GM19238 (cell line): ENCODE measurements at regions not wholly inside any gene's neighbourhood (a gene's known extent, or its start where the extent isn't known, plus 50 kb on each side); places are given as distances from the start of the nearest gene placed in this dataset.

ENCODE experiments used
- DNase-seq: peaks from one replicate; pipeline ENCODE4 v3.0.0; 2011; ENCODE audit warnings: low spot score; ENCODE audit not compliant: insufficient read length

DNA sequence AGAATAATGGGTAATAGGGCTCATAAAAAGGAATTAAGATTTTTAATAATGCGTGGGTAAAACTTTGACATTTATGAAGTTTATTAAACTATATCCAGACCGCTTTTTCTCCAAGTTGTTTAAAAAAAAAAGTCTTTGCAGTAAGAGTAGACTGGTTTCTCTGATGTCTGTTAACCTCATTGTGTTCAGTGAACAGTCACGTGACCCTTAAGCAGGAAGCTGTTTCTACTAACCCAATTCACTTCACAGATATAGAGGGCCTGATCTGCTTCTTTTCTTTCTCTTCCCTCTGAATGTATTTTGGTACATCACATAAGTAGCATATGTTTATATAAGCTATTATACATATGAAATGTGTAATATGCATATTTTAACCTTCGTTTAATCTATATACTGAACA is 1011.3 kb upstream of the CELF4 start:
- DNase-seq: no peak

DNA sequence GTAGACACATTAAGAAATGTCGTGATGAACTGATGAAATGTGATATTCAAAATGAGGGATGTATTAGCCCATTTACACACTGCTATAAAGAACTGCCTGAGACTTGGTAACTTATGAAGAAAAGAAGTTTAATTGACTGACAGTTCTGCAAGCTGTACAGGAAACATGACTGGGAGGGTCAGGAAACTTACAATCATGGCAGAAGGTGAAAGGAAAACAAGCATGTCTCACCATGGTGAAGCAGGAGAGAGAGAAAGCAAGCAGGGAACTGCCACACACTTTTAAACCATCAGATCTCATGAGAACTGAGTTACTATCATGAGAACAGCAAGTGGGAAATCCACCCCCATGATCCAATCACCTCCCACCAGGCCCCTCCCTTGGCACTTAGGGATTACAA is 1010.8 kb upstream of the CELF4 start:
- no peak for DNase-seq

DNA sequence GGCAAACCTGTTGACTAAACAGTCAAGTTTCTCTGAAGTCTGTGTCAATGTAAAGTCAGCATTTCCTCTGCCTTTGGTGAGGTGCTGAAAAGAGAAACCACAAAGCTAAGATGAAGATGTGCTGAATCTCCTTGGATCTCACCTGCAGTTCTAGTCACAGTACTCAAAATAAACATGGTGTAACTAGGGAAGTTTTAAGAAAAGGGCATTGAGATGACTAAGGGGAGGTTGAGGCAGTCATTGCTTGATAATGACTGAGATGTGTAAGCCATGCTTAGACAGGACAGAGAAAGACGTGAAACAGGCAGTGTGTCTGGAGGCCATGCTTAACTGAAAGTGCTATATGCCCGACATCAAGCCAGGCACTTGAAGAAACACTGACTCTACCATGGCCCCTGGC is 1010.0 kb upstream of the CELF4 start:
- DNase-seq: no peak

DNA sequence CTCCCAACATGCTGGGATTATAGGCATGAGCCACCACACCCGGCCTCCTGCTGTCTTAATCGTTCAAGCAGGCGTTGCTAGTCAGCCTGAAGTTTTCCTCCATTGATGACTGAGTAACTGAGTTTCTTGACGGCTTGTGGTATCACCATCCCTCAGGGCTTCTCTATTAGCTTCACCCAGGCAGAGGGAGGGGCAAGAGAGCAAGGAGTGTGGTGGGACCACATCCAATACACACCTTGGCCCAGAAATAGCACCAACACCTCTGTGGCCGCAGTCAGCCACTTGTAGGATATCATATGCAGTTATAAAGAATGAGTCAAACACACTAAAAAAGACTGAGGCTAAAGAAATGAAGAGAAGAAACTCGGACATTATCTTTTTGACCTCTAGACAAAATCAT is 1009.4 kb upstream of the CELF4 start:
- DNase-seq: no peak

DNA sequence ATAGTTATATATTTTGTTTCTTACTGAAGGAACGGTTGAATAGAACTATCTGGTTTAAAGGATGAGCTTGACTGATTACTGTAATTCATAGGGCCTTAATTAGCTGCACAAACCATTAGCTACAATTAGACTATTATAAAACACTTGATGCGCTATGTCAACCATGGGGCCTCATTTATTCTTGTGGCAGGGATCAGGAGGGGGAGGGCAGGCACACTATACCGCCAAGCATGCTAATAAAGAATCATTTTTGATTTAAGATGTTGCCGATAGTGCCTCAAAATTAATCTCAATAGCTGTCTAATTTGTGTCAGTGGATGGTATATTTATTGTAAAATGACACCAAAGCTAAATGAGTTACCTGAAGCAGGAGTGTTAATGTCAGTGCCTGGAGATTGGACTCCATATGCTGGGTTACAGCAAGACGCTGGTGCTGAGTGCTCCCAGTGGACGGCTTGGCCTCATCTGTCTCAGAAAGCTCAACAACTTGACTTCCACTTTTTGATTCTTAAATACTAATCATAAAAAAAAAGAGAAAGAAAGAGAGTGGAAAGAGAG is 1007.0 kb upstream of the CELF4 start:
- no peak for DNase-seq

DNA sequence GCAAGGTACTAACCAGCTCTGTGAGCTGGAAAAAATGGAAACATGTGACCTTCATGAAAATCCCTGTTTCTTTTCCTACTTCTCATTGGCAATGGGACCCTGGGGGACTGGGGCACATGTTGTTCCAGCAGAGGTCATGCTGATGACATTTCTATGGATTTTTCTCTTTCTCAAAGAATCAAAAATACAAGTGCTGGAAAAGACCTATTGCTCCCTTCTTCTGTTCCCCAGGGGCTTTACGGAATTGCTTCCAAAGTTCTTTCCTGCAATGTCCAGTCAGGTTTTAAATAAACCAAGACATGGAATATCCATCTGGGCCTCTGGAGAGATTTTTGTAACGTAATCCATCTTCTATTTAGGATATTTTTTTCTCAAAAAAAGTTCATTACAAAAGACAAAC is 1006.1 kb upstream of the CELF4 start:
- DNase-seq: no peak

DNA sequence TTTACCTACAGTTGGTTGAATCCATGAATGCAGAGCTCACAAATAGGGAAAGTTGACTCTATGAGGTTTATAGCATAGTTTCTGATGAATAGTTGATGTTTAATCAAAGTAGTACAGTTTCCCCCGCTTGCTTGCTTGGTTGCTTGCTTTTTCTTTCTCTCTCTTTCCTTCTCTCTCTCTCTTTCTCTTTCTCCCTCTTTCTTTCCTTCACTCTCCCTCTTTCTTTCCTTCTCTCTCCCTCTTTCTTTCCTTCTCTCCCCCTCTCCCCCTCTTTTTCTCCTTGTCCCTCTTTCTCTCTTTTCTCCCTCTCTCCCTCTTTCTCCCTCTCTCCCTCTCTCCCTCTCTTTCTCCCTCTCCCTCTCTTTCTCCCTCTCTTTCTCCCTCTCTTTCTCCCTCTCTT is 999.9 kb upstream of the CELF4 start:
- DNase-seq: no peak

DNA sequence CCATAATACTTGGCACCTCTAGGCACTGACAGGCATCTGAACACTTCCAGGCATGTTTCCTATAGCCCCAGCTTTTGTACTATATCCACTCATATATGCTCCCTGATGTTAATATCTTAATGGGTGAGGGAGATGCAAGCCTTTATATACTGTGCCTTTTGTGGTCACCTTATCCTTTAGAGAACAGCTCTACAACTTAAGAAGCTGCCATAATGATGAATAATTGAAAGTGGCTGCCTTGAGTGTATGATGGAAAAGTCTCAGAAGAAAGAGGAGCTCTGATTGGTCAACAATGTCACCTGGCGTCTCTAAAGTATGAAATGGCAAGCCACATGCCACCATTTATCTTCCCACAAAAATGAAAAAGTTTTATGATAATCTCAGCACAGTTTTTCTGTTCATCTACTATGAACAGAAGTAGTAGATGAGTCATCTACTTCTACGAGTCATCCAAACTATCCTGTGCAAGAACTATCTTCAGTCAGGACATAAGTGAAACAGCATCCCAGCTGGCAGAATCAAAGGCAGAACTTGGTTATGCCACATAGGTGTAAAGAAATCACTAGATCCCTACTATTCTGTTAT is 997.9 kb upstream of the CELF4 start:
- DNase-seq: no peak

DNA sequence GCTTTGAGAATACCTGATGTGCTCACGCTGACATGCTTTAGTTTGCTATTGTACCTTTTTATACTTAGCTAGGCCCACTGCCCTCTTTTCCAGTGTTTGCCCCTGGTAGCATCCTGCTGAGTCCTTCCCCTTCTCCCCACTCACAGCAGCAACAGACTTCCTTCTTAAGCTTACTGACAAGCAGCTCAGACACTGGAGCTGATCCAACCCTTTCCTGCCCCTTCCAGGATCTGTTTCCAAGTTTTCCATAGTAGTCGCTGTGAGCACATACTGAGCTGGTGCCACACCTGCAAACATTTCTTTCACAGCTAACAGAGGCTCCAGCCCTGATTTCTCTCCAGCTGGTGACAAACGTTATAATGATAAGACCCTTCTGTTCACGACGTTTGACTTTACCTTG is 991.4 kb upstream of the CELF4 start:
- no peak for DNase-seq

DNA sequence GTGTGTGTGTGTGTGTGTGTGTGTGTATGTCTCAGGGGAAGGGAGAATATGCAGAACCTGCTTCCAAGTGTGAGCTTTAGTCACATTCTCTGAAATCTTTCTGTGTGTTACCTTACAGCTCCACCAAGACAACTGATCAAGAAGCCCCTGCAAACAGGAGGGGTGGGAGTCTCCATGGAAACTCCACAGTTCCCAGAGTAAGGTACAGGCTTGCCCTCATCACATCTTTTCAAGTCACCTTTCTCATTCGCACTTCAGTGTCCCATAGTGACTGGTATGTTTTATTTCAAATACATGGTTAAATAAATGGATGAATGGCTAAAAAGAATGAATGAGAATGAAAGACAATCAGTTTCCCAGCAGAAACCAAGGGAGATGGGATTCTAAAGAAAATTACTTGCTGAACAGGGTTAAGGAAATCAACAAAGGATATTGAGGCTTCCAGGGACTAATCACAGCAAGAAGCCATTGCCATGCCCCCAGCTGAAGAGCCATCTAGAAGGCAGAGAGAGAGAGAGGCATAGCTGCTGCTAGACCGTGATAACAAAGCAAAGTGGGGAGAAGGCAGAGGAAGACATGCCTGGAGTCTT is 987.2 kb upstream of the CELF4 start:
- no peak for DNase-seq

DNA sequence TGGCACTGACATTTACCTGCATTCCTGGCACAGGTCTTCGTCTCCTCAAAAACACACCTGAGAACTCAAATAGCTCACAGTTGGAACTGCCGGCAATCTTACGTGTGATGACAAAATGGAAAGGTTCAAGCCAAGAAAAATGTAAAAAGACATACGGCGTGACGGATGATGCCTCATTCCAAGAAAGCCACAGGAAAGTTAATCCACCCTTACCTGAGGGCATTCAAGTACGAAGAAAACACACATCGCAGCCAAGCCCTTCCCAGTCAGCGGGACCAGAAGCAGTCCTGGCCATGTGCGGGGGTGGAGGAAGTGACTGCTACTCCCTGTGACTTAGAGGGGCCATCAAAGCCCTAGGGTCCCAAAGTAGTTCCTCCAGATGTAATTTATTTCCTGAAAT is 986.3 kb upstream of the CELF4 start:
- no peak for DNase-seq

DNA sequence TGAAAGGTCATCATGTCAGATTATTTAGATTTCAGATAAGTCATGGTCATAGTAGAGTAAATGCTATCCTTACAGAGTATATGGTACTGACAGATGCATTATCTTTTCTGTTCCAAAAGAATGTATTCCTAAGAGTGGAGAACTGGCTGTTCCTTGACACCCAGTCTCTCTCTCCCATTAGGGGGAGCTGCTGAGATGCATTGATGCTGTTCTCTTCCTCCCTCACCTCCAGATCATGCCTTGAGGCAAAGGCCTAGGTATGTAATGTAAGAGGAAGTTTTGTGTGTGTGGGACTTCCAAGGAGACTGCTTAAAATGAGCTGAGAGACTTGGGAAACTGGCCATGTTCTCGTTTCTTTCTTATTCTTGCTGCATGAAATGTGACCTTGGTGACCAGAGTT is 979.5 kb upstream of the CELF4 start:
- no peak for DNase-seq

DNA sequence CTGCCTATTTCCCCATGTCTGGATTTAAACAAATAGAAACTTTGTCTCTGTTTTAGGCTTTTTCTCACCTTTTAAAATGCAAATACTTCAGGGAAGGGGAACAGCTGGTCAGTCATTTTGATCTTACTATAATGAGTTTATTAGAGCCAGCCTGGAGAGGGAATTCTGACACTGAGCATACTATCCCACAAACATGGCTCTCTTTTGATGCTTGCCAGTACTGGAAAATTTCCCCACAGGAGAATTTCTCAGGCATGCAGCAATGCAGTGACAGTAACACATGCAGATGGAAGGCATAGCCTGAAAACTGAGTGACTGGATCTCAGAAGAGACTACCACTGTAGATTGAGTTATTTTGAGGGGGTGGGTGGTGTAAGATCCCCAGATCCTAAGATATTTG is 974.3 kb upstream of the CELF4 start:
- no peak for DNase-seq

DNA sequence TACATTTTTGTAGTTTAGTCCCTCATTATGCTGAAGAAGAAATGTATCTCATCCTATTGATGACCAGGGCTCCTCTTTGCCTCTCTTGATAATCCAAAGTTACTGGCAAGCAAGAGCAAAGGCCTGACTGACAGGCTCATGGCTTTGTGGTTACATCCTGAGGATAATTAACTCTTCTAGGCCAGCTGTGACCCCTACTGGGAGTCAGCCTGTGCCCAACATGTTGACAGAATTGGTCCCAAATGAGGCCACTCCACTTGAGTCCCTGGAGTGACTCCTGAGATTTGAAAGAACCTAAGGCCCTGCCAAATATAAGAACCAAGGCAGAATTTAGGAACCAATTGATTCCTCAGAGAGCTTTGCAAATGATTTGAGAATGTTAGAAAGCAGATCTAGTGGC is 973.8 kb upstream of the CELF4 start:
- DNase-seq: no peak

DNA sequence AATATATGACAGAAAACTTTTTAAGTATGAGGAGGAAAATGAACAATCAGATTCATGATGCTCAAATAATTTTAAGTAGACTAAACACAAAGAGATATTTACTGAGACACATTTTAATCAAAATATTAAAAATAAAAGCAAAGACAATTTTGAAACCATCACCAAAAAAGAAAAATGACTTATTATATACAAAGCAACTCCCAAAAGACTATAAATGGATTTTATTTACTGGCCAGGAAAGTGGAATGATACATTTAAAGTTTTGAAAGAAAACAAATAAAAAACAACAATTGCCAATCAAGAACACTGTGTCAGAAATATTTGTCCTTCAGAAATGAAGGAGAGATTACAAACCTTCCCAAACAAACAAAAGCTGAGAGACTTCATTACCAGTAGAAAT is 968.5 kb upstream of the CELF4 start:
- DNase-seq: no peak

DNA sequence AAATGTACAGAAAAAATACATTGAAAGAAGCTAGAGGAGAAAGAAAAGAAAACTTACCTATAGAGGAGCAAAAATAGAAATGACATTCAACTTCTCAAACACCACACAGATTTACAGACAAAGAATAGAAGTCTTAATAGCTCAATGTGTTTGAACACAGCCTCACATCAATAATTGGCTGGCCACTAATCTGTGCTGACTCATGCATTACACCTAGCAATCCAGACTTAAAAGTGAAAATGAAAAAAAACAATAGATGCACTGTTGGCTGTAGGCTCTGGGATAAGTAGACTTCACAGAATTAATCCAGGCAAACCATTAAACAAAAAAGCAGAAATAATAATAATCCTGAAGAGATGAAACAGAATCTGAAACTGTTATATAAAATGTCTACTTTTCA is 961.3 kb upstream of the CELF4 start:
- no peak for DNase-seq

DNA sequence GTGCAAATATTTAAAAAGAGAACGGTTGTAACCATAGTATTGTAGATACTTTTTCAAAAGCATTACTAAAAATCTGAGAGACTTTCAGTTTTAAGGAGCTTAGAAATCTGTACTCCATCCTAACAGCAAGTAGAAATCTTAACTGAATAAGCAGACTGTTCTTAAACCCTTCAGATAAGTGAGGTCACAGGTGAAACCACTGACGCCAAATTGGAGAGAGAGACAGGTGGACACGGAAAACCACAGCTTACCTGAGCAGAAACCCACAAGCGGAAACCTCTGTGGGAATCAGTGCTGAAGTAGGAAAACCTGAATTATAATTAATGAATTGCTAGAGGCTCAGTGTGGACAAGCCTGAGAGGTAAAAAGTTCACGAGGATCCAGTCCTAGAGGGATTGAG is 959.4 kb upstream of the CELF4 start:
- DNase-seq: no peak

DNA sequence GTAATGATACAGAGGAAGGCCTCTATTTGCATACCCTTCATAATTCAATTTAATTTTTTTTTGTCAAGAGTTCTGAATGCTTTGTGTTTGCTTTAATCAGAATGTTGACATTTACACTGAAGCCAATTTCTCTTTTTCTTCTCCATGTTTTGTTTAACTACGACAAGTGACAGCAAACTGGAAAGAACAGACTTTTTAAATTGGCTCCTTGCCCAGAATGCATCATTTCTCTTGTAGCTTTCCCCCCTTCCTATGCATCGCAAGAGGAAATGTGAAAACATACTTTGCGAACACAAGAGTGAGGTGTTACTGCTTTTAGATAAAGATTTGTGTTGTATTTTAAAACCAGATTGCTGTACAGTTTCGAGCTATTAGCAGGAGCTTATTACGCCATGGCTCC is 955.2 kb upstream of the CELF4 start:
- no peak for DNase-seq

DNA sequence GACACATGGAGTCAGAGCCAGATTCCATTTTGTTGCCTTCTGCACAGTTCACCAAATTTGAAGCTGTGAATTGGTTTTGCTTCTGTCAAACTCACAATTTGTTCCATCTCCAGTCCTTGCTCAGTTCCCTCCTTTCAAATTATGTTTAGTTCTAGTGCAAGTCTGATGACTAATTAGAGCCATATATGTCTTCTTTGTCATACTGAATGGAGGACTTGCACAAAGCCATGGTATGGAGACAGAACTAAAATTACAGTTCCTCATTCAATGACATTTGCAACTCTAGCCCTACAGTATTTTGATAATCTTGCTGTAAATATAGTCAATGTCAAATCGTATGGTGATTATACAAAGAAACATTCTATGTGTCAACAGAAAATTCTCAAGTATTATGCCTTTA is 936.9 kb upstream of the CELF4 start:
- DNase-seq: no peak

DNA sequence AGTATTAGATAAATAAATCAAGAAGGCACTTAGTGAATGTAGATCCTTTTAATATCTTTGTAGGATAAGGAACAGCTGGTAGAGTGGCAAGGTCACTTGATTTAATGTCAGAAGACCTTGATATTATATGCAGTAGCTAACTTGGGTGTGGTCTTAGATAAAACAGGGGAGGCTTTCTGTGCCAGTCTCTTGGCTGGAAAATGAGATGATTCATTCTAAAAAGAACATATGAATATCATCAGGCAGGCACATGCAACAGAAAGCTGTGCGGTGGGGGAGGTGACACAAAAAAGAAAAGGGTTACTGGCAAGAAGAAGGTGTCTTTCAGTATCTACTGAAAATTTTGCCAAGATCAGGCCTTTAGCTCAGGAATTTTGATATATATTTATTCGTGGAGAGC is 931.7 kb upstream of the CELF4 start:
- DNase-seq: no peak

DNA sequence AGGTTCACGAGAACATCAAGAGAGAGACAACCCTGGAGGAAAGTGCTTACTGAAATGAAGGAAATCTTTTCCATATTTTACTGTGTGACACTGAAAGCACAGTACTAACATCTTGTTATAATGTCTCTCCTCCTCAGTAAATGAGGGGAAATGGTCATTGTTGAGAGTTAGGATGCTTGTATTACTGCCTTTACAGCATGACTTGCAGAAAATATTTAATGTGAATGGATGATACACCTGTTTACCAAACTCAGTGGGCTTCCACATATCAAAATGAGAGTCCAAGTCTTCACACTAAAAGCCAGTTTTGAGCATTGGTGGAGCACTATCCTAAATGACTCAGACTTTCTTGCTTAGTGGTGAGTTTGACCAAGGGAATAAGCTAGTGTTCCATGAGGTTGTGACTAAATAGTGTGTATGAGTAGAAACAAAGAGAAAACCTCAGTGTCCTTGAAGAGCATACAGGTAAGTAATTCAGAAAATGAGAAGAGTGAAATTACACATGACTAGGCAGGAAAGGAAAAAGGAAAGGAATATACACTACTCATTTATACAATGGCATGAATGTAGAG is 930.7 kb upstream of the CELF4 start:
- DNase-seq: no peak

DNA sequence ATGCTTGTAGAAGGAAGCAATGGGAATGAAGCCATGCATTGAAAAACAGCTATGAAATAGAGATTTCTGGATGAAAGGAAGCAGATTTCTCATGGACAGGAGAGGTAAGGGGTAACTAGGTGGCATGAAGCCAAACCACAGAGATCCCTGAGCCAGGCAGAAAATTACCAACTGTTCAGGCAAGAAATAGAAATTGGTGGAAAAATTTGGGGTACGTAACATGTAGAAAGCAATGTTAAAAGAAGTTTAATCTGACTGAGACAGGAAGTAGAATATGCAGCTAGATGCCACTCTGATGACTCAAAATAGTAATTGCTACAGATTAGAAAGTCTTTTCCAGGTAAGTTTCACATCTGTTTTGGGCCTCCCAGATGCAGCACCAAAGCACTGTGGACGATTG is 928.5 kb upstream of the CELF4 start:
- DNase-seq: peak; percentile 1

DNA sequence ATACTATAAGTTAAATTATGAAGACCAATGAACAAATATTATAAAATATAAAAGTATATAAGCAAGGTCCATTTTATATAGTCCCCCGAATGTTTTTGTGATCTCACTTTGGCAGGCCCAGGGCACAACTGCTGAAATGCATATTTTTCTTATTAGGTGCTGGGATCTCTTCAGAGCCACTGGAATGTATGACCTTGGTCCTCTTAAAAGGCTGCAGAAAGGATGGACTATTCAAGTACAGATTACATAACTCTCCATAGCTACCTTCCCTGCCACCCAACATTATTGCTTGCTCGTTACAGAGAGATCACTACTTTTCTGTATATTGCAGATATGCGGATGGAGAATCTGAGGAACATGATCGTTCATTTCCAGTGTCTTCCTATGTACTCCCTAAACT is 925.6 kb upstream of the CELF4 start:
- DNase-seq: no peak
